ENCODE measurements at regions not wholly inside any gene's neighbourhood (a gene's known extent, or its start where the extent isn't known, plus 50 kb on each side); places are given as distances from the start of the nearest gene placed in this dataset.

DNA sequence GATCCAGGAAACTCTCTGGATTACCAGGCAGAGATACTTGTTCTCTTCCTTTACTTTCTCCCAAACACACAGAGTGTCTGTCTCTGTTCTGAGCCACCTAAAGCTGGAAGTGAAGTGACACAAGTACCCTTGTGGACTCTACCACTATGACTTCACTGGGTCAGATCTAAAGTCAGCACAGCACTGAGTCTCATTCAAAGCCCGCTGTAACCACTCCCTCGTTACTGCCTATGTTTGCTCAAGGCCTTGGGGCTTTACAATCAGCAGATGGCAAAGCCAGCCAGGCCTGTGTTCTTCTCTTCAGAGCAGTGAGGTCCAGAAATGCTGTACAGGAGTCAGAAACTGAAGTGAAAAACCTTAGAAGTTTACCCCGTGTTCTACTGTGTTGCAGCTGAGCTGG, 588.3 kb upstream of the SEMA6D start:
- H3K79me1 ChIP-seq (ENCODE audit: low read depth in 1 of 2, low read length in 2 of 2): no peaks in the 10 kb centered on the region
- POLR2A ChIA-PET (ENCODE audit: unreplicated experiment): no interaction called here
- dilution Hi-C loops (cut with HindIII; ENCODE audit: low sequenced_read_pairs, unreplicated experiment): no loop called here
- H3K18ac ChIP-seq (ENCODE audit: low read depth, low read length): no peak overlapping the region
- intact Hi-C loops (cut with micrococcal nuclease): no loop called here
- WGBS, 2 experiments (ENCODE audit: extremely low coverage in 2 of 2, insufficient read length in 1 of 2): no CpG with 5 or more reads among the region's 3 CpGs
- no peak for DNase-seq
- no peak overlapping the region for H4K91ac ChIP-seq (ENCODE audit: insufficient read depth, low read depth, low read length)
- H4K5ac ChIP-seq (ENCODE audit: low read depth, low read length): no peak overlapping the region
- no peaks in the 10 kb centered on the region for H3K9me1 ChIP-seq (ENCODE audit: insufficient read depth, low read length)
- H3K4ac ChIP-seq (ENCODE audit: low read depth, low read length): no peak overlapping the region
- no peak overlapping the region for H2BK20ac ChIP-seq (ENCODE audit: low read depth, low read length)
- H2BK120ac ChIP-seq (ENCODE audit: low read depth, low read length): no peak overlapping the region
- no peak overlapping the region for H2AK5ac ChIP-seq (ENCODE audit: low read depth, low read length)
- H2AFZ ChIP-seq (replicated peaks; ENCODE audit: low read length, poor library complexity): no peak overlapping the region
- TF ChIP-seq, protein P1, sequence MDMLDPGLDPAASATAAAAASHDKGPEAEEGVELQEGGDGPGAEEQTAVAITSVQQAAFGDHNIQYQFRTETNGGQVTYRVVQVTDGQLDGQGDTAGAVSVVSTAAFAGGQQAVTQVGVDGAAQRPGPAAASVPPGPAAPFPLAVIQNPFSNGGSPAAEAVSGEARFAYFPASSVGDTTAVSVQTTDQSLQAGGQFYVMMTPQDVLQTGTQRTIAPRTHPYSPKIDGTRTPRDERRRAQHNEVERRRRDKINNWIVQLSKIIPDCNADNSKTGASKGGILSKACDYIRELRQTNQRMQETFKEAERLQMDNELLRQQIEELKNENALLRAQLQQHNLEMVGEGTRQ (IDR thresholded peaks at IDR 0.05; ENCODE audit: low read depth, low read length): no peak
- TF ChIP-seq NFE2L2 (IDR thresholded peaks at IDR 0.05; ENCODE audit: low read depth, low read length): no peak
- no peak for TF ChIP-seq RAD21 (IDR thresholded peaks at IDR 0.05; ENCODE audit: low read length)
- TF ChIP-seq MAFK (IDR thresholded peaks at IDR 0.05; ENCODE audit: low read depth, low read length): no peak
- no peak for TF ChIP-seq CTCF (conservative IDR thresholded peaks at IDR 0.05; ENCODE audit: low read depth, low read length)
- no peak for TF ChIP-seq ELK1 (IDR thresholded peaks at IDR 0.05; ENCODE audit: borderline replicate concordance, low read depth, low read length)
- no peak for TF ChIP-seq BHLHE40 (IDR thresholded peaks at IDR 0.05; ENCODE audit: low read depth, low read length)
- TF ChIP-seq CEBPB (IDR thresholded peaks at IDR 0.05; ENCODE audit: low read depth, low read length): no peak
- no peak for TF ChIP-seq FOS (IDR thresholded peaks at IDR 0.05; ENCODE audit: low read depth, low read length)
- TF ChIP-seq MAZ (IDR thresholded peaks at IDR 0.05; ENCODE audit: borderline replicate concordance, low read depth, low read length): no peak
- no peak for TF ChIP-seq RFX5 (IDR thresholded peaks at IDR 0.05; ENCODE audit: low read depth, low read length)
- no peak for TF ChIP-seq POLR2A (IDR thresholded peaks at IDR 0.05; ENCODE audit: low read depth, low read length)
- TF ChIP-seq MXI1 (IDR thresholded peaks at IDR 0.05; ENCODE audit: borderline replicate concordance, low read depth, low read length): no peak
- TF ChIP-seq SMC3 (IDR thresholded peaks at IDR 0.05; ENCODE audit: low read depth, low read length): no peak
- no peak for TF ChIP-seq RCOR1 (IDR thresholded peaks at IDR 0.05; ENCODE audit: insufficient replicate concordance, low read length)
- H2BK15ac ChIP-seq (ENCODE audit: low read depth, low read length): no peak overlapping the region
- H3K4me1 ChIP-seq (ENCODE audit: control insufficient read depth, insufficient read depth, low read length): no peaks in the 10 kb centered on the region
- H4K20me1 ChIP-seq (ENCODE audit: insufficient read depth, low read length): no peaks in the 10 kb centered on the region
- no peaks in the 10 kb centered on the region for H3K9me3 ChIP-seq (ENCODE audit: control insufficient read depth, insufficient read depth, low read length)
- no peak overlapping the region for H3K56ac ChIP-seq (ENCODE audit: extremely low read depth, insufficient read depth, low read length)
- no peak overlapping the region for H3K4me2 ChIP-seq (ENCODE audit: low read depth, low read length)
- H2BK5ac ChIP-seq (ENCODE audit: low read depth, low read length, poor library complexity, severe bottlenecking): no peak overlapping the region
- no peak overlapping the region for H3K4me3 ChIP-seq (ENCODE audit: insufficient read depth, low read depth, low read length)
- CTCF ChIA-PET: interaction anchor here (1.1 kb wide), 1 partner anchor 15 kb away, joined by 4 read pairs; no protein-coding TSS in a partner anchor
- no peak overlapping the region for H3K27ac ChIP-seq (ENCODE audit: insufficient read depth, low read length)
- no peak for ATAC-seq (ENCODE audit: low read depth)
- H3K36me3 ChIP-seq (ENCODE audit: control insufficient read depth, insufficient read depth, low read length): no peaks in the 10 kb centered on the region
- no peak overlapping the region for H3K14ac ChIP-seq (replicated peaks; ENCODE audit: low read depth, low read length)
- no peaks in the 10 kb centered on the region for H3K27me3 ChIP-seq (ENCODE audit: control insufficient read depth, insufficient read depth, low read length)
- no peak overlapping the region for H3K23ac ChIP-seq (ENCODE audit: low read depth, low read length)
- no TSS peak for BruUV-seq (replicated peaks)
- H2AK9ac ChIP-seq (replicated peaks; ENCODE audit: low read depth, low read length, poor library complexity): no peak overlapping the region
- H3K9ac ChIP-seq (ENCODE audit: low read depth, low read length): no peak overlapping the region
- no peak overlapping the region for H4K8ac ChIP-seq (ENCODE audit: low read depth in 2 of 2, low read length in 2 of 2)
- in situ Hi-C loops (cut with MboI; ENCODE audit: low sequenced_read_pairs): no loop called here

Data from IMR-90 (cell line).